Endodermal cell (in vitro differentiated cells): ENCODE measurements at regions not wholly inside any gene's neighbourhood (a gene's known extent, or its start where the extent isn't known, plus 50 kb on each side); places are given as distances from the start of the nearest gene placed in this dataset.

ENCODE experiments used
- DNase-seq: peaks from one replicate; pipeline ENCODE4 v3.0.0-alpha.2; 2017
- H3K27ac ChIP-seq: 2 replicates; pipeline ENCODE4 v1.5.1; 2013; ENCODE audit warnings: mild to moderate bottlenecking, low read depth, low read length, moderate library complexity
- H3K27me3 ChIP-seq: 2 replicates; pipeline ENCODE4 v1.6.1; 2013; ENCODE audit warnings: mild to moderate bottlenecking, low read length, moderate library complexity; ENCODE audit not compliant: insufficient read depth, control insufficient read depth, poor library complexity, severe bottlenecking
- H3K36me3 ChIP-seq: 2 replicates; pipeline ENCODE4 v1.7.0; 2013; ENCODE audit warnings: mild to moderate bottlenecking, low read length, moderate library complexity; ENCODE audit not compliant: control insufficient read depth, insufficient read depth
- H3K4me1 ChIP-seq: one replicate; pipeline ENCODE4 v1.7.0; 2013; ENCODE audit warnings: low read length; ENCODE audit not compliant: control insufficient read depth, insufficient read depth
- H3K4me3 ChIP-seq: 2 replicates; pipeline ENCODE4 v1.5.1; 2013; ENCODE audit warnings: mild to moderate bottlenecking, low read length, moderate library complexity
- H3K9ac ChIP-seq: 2 replicates; pipeline ENCODE4 v1.6.1; 2013; ENCODE audit warnings: mild to moderate bottlenecking, low read length, moderate library complexity; ENCODE audit not compliant: poor library complexity, severe bottlenecking; ENCODE audit errors: extremely low read depth
- H3K9me3 ChIP-seq: 2 replicates; pipeline ENCODE4 v1.6.1; 2013; ENCODE audit warnings: mild to moderate bottlenecking, low read length, moderate library complexity; ENCODE audit not compliant: control insufficient read depth
- H3K27ac Mint-ChIP-seq: 2 replicates; pipeline ENCODE4 v1.8.0; 2020; ENCODE audit warnings: mixed read lengths
- H3K27me3 Mint-ChIP-seq: 2 replicates; pipeline ENCODE4 v1.8.0; 2021; ENCODE audit warnings: mild to moderate bottlenecking, mixed read lengths; ENCODE audit not compliant: insufficient read depth
- H3K36me3 Mint-ChIP-seq: 2 replicates; pipeline ENCODE4 v1.8.0; 2020; ENCODE audit warnings: low read depth, mixed read lengths
- H3K4me1 Mint-ChIP-seq: 2 replicates; pipeline ENCODE4 v1.8.0; 2020; ENCODE audit warnings: mixed read lengths
- H3K4me3 Mint-ChIP-seq: 2 replicates; pipeline ENCODE4 v1.8.0; 2020; ENCODE audit warnings: mild to moderate bottlenecking, moderate library complexity, mixed read lengths
- H3K9me3 Mint-ChIP-seq: 2 replicates; pipeline ENCODE4 v1.8.0; 2020; ENCODE audit warnings: mild to moderate bottlenecking, mixed read lengths
- WGBS, 2 experiments: methylation state at CpG; one replicate each; pipeline versions ENCODE4 v1.1.5 to v1.1.7; 2013; ENCODE audit warnings: missing lambda C conversion rate in 2 of 2, mixed read lengths in 1 of 2; ENCODE audit not compliant: insufficient coverage in 1 of 2, insufficient read length in 1 of 2; 5-methylcytosine and 5-hydroxymethylcytosine counted together
- TF ChIP-seq, protein P1 (sequence below): fragments of 200-600 bp; sonication (generic); conservative IDR thresholded peaks from 2 replicates; pipeline ENCODE4 v1.5.0; 2021; ENCODE audit warnings: antibody characterized with exemption, mild to moderate bottlenecking

DNA sequence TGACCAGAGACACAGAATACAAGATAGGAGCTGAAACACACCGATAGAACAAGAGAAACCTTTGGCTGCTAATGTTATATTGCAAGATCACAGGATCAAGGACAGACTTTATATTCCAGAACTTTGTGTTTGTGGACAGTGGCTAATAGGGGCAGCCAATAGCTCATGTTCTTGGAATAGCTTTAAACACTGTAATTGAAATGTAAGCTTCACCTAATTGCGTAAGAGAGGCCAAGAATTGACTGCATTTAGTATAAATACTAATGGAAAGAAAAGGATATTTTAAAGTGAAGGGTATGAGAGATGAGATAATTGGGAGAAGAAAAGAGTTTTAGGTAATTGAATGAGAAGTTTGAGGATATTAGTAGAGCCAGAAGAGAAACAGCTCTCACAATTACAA lies 758.8 kb downstream of the CDH11 start:
- Histone ChIP-seq H3K4me1 (no peaks in the 10 kb centered on the region), H3K27ac (no peak overlapping the region), H3K4me3 (no peak overlapping the region), H3K27me3 (no peaks in the 10 kb centered on the region), H3K9me3 (no peaks in the 10 kb centered on the region), H3K9ac (no peak overlapping the region), H3K36me3 (no peaks in the 10 kb centered on the region)
- Mint-ChIP-seq H3K9me3 (no peaks in the 10 kb centered on the region), H3K4me3 (no peak overlapping the region), H3K27me3 (no peaks in the 10 kb centered on the region), H3K27ac (no peak overlapping the region), H3K36me3 (no peaks in the 10 kb centered on the region), H3K4me1 (no peaks in the 10 kb centered on the region)
- 93 to 95% methylated on average over 2 of the region's 2 CpGs for WGBS, 2 experiments
- no peak for DNase-seq
- TF ChIP-seq, protein P1, sequence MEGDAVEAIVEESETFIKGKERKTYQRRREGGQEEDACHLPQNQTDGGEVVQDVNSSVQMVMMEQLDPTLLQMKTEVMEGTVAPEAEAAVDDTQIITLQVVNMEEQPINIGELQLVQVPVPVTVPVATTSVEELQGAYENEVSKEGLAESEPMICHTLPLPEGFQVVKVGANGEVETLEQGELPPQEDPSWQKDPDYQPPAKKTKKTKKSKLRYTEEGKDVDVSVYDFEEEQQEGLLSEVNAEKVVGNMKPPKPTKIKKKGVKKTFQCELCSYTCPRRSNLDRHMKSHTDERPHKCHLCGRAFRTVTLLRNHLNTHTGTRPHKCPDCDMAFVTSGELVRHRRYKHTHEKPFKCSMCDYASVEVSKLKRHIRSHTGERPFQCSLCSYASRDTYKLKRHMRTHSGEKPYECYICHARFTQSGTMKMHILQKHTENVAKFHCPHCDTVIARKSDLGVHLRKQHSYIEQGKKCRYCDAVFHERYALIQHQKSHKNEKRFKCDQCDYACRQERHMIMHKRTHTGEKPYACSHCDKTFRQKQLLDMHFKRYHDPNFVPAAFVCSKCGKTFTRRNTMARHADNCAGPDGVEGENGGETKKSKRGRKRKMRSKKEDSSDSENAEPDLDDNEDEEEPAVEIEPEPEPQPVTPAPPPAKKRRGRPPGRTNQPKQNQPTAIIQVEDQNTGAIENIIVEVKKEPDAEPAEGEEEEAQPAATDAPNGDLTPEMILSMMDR: no peak

DNA sequence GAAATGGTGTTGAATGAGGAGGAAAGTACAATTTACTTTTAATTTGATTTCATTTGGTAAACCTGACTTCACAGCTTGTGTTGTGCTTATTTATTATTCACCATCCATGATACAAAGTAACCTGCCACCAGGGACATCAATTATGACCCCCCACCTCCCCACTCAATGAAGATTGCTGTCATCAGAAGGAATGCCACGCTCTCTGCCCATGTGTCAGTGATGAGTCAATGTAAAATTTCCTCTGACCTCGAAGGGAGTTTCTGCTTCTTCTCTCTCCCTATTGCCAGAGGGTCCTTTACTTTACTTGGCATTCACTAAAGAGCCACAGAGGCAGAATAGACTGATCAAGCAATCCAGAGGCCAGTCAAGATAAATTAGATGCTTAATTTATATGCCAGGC lies 759.7 kb downstream of the CDH11 start:
- H3K36me3 Mint-ChIP-seq: no peaks in the 10 kb centered on the region
- H3K9ac ChIP-seq: no peak overlapping the region
- H3K4me3 ChIP-seq: no peak overlapping the region
- no peak overlapping the region for H3K4me3 Mint-ChIP-seq
- TF ChIP-seq, protein P1: no peak
- H3K4me1 Mint-ChIP-seq: no peaks in the 10 kb centered on the region
- WGBS, 2 experiments: 66 to 67% methylated on average over 2 of the region's 2 CpGs
- H3K9me3 ChIP-seq: no peaks in the 10 kb centered on the region
- H3K36me3 ChIP-seq: no peaks in the 10 kb centered on the region
- no peak for DNase-seq
- H3K27ac Mint-ChIP-seq: no peak overlapping the region
- no peaks in the 10 kb centered on the region for H3K4me1 ChIP-seq
- no peak overlapping the region for H3K27ac ChIP-seq
- no peaks in the 10 kb centered on the region for H3K27me3 ChIP-seq
- no peaks in the 10 kb centered on the region for H3K9me3 Mint-ChIP-seq
- H3K27me3 Mint-ChIP-seq: no peaks in the 10 kb centered on the region

DNA sequence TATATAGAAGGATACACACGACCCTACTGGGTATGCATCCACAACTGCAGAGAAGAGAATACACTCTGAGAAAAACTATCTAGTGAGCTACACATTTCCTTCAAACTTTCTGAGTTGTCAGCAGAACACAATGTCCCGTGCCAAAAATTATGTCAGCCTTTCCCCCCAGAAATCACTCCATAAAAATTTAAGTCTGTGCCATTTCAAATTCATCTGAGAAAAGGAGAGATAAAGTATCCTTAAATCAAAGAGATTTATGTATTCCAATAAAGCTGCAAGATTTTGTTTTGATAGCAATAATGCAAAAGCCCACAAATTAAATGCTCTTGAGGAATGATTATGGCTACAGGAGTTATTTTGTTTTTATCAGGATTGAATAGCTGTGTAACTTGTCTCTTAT lies 760.1 kb downstream of the CDH11 start:
- WGBS, 2 experiments: 94 to 100% methylated on average over 1 to 2 of the region's 2 CpGs
- no peak overlapping the region for H3K4me3 Mint-ChIP-seq

More for the DNA sequence above, 760.1 kb downstream of the CDH11 start:
- Mint-ChIP-seq H3K4me1 (no peaks in the 10 kb centered on the region), H3K27me3 (no peaks in the 10 kb centered on the region), H3K27ac (no peak overlapping the region), H3K9me3 (no peaks in the 10 kb centered on the region), H3K36me3 (no peaks in the 10 kb centered on the region)
- Histone ChIP-seq H3K27me3 (no peaks in the 10 kb centered on the region), H3K9ac (no peak overlapping the region), H3K36me3 (no peaks in the 10 kb centered on the region), H3K4me3 (no peak overlapping the region), H3K4me1 (no peaks in the 10 kb centered on the region), H3K9me3 (no peaks in the 10 kb centered on the region), H3K27ac (no peak overlapping the region)
- DNase-seq: no peak
- TF ChIP-seq, protein P1: no peak
